WTC11 (cell line): ENCODE measurements at regions not wholly inside any gene's neighbourhood (a gene's known extent, or its start where the extent isn't known, plus 50 kb on each side); places are given as distances from the start of the nearest gene placed in this dataset.

ENCODE experiments used
- ATAC-seq: fragments of 200-7000 bp; cut with Tn5 transposase; 2 replicates; pipeline ENCODE4 v1.10.0; 2021; ENCODE audit warnings: mild to moderate bottlenecking, moderate library complexity
- CTCF ChIA-PET: fragments of 300-600 bp; sonication (Branson Sonifier 250); formaldehyde crosslinking; loops from one replicate; lab custom pipeline; 2021; ENCODE audit warnings: antibody characterized with exemption; lab: Charles Lee
- POLR2A ChIA-PET: fragments of 350-600 bp; sonication (Branson Sonifier 250); formaldehyde crosslinking; loops from one replicate; lab custom pipeline; 2021; ENCODE audit warnings: antibody characterized with exemption; lab: Charles Lee
- DNase-seq: peaks from one replicate; pipeline ENCODE4 v3.0.0; 2021; ENCODE audit warnings: low spot score
- H3K27ac Mint-ChIP-seq: 2 replicates; pipeline ENCODE4 v1.8.0; 2021; ENCODE audit warnings: mixed read lengths
- H3K27me3 Mint-ChIP-seq: 2 replicates; pipeline ENCODE4 v1.8.0; 2021; ENCODE audit warnings: low read depth, mild to moderate bottlenecking, moderate library complexity, mixed read lengths
- H3K36me3 Mint-ChIP-seq: 2 replicates; pipeline ENCODE4 v1.8.0; 2021; ENCODE audit warnings: mixed read lengths
- H3K4me1 Mint-ChIP-seq: 2 replicates; pipeline ENCODE4 v1.8.0; 2022; ENCODE audit warnings: mixed read lengths
- H3K4me3 Mint-ChIP-seq: 2 replicates; pipeline ENCODE4 v1.8.0; 2021; ENCODE audit warnings: mild to moderate bottlenecking, moderate library complexity, mixed read lengths
- H3K9me3 Mint-ChIP-seq: 2 replicates; pipeline ENCODE4 v1.8.0; 2021; ENCODE audit warnings: mixed read lengths
- E2F1 ChIP-seq: sonication (generic); formaldehyde crosslinking; IDR thresholded peaks from 2 replicates; pipeline ENCODE4 v1.8.0; 2022; ENCODE audit warnings: mild to moderate bottlenecking, missing genetic modification reagents
- E2F4 ChIP-seq: sonication (generic); formaldehyde crosslinking; IDR thresholded peaks from 2 replicates; pipeline ENCODE4 v1.8.1; 2022; ENCODE audit warnings: low read depth, mild to moderate bottlenecking, moderate library complexity, missing genetic modification reagents, borderline replicate concordance
- E2F5 ChIP-seq: sonication (generic); formaldehyde crosslinking; IDR thresholded peaks from 2 replicates; pipeline ENCODE4 v1.8.1; 2022; ENCODE audit warnings: mild to moderate bottlenecking, moderate library complexity, missing genetic modification reagents
- ERG ChIP-seq: fragments of 250-450 bp; sonication (Bioruptor Pico); IDR thresholded peaks from 2 replicates; pipeline ENCODE4 v1.8.0; 2021; ENCODE audit warnings: mild to moderate bottlenecking
- ESRRA ChIP-seq: sonication (generic); formaldehyde crosslinking; IDR thresholded peaks from 2 replicates; pipeline ENCODE4 v1.8.1; 2022; ENCODE audit warnings: mild to moderate bottlenecking, missing genetic modification reagents, borderline replicate concordance
- FOXJ3 ChIP-seq: sonication (generic); formaldehyde crosslinking; IDR thresholded peaks from 2 replicates; pipeline ENCODE4 v1.9.0; 2021; ENCODE audit warnings: missing genetic modification reagents, mild to moderate bottlenecking, borderline replicate concordance
- FOXK1 ChIP-seq: sonication (generic); formaldehyde crosslinking; IDR thresholded peaks from 2 replicates; pipeline ENCODE4 v1.8.0; 2022; ENCODE audit warnings: mild to moderate bottlenecking, moderate library complexity, missing genetic modification reagents
- FOXP1 ChIP-seq: sonication (generic); formaldehyde crosslinking; IDR thresholded peaks from 2 replicates; pipeline ENCODE4 v1.8.0; 2022; ENCODE audit warnings: missing genetic modification reagents, mild to moderate bottlenecking, moderate library complexity, borderline replicate concordance
- JAZF1 ChIP-seq: fragments of 250-450 bp; sonication (Bioruptor Pico); IDR thresholded peaks from 2 replicates; pipeline ENCODE4 v1.9.0; 2021; ENCODE audit warnings: moderate library complexity, mild to moderate bottlenecking, inconsistent platforms
- MXD4 ChIP-seq: fragments of 250-450 bp; sonication (Bioruptor Pico); IDR thresholded peaks from 2 replicates; pipeline ENCODE4 v1.8.0; 2021; ENCODE audit warnings: mild to moderate bottlenecking, moderate library complexity, borderline replicate concordance
- NFATC4 ChIP-seq: fragments of 250-450 bp; sonication (Bioruptor Pico); IDR thresholded peaks from 2 replicates; pipeline ENCODE4 v1.9.0; 2021; ENCODE audit warnings: mild to moderate bottlenecking
- NFE2L1 ChIP-seq: sonication (generic); formaldehyde crosslinking; IDR thresholded peaks from 2 replicates; pipeline ENCODE4 v1.8.1; 2023; ENCODE audit warnings: missing genetic modification reagents
- NR2C2 ChIP-seq: sonication (generic); formaldehyde crosslinking; IDR thresholded peaks from 2 replicates; pipeline ENCODE4 v1.8.0; 2022; ENCODE audit warnings: mild to moderate bottlenecking, missing genetic modification reagents
- PREB ChIP-seq: sonication (generic); formaldehyde crosslinking; IDR thresholded peaks from 2 replicates; pipeline ENCODE4 v1.8.1; 2022; ENCODE audit warnings: mild to moderate bottlenecking, missing genetic modification reagents, moderate library complexity, borderline replicate concordance
- SMAD3 ChIP-seq: sonication (generic); formaldehyde crosslinking; IDR thresholded peaks from 2 replicates; pipeline ENCODE4 v1.8.0; 2022; ENCODE audit warnings: missing genetic modification reagents, mild to moderate bottlenecking, borderline replicate concordance
- TEAD4 ChIP-seq: sonication (generic); formaldehyde crosslinking; IDR thresholded peaks from 2 replicates; pipeline ENCODE4 v1.8.0; 2022; ENCODE audit warnings: mild to moderate bottlenecking, missing genetic modification reagents
- ZMAT4 ChIP-seq: fragments of 250-450 bp; sonication (Bioruptor Pico); IDR thresholded peaks from 2 replicates; pipeline ENCODE4 v1.9.0; 2021; ENCODE audit warnings: mild to moderate bottlenecking
- ZNF138 ChIP-seq: sonication (generic); formaldehyde crosslinking; conservative IDR thresholded peaks from 2 replicates; pipeline ENCODE4 v1.8.1; 2022; ENCODE audit warnings: mild to moderate bottlenecking, moderate library complexity, missing genetic modification reagents
- ZNF281 ChIP-seq: sonication (generic); formaldehyde crosslinking; IDR thresholded peaks from 2 replicates; pipeline ENCODE4 v1.8.0; 2023; ENCODE audit warnings: mild to moderate bottlenecking, missing genetic modification reagents

GRCh38 chr4:136867465-136867864 lies 664.8 kb downstream of the PCDH18 start:
- H3K9me3 Mint-ChIP-seq: peaks cover 7% of the 10 kb centered on the region; the same call in 1 of the 2 replicates
- ChIA-PET CTCF (interaction anchor here (0.9 to 1.0 kb wide), 2 partner anchors 13 to 256 kb away, joined by 3 read pairs; no protein-coding TSS in a partner anchor), POLR2A (no interaction called here)
- no peaks in the 10 kb centered on the region for H3K36me3 Mint-ChIP-seq
- DNase-seq (no peak), ATAC-seq (peak; percentile 72)
- no peak overlapping the region for H3K4me3 Mint-ChIP-seq
- no peak overlapping the region for H3K27ac Mint-ChIP-seq
- peaks cover 16% of the 10 kb centered on the region for H3K4me1 Mint-ChIP-seq
- no peak for TF ChIP-seq SMAD3
- H3K27me3 Mint-ChIP-seq: no peaks in the 10 kb centered on the region

- TF ChIP-seq NFATC4 (CRISPR knock-in tag) (no peak), ERG (CRISPR knock-in tag) (no peak), PREB (CRISPR knock-in tag) (no peak), E2F1 (CRISPR knock-in tag) (no peak), ZMAT4 (CRISPR knock-in tag) (no peak), FOXJ3 (no peak), E2F5 (no peak), TEAD4 (CRISPR knock-in tag) (no peak), FOXK1 (CRISPR knock-in tag) (no peak), ZNF281 (CRISPR knock-in tag) (no peak), JAZF1 (no peak), NFE2L1 (CRISPR knock-in tag) (no peak), ESRRA (CRISPR knock-in tag) (no peak), MXD4 (CRISPR knock-in tag) (no peak), FOXP1 (CRISPR knock-in tag) (no peak), NR2C2 (CRISPR knock-in tag) (no peak), SMAD3 (no peak), E2F4 (CRISPR knock-in tag) (no peak), ZNF138 (CRISPR knock-in tag) (no peak)
- DNase-seq (no peak), ATAC-seq (no peak)
- Mint-ChIP-seq H3K27ac (no peak overlapping the region), H3K36me3 (no peaks in the 10 kb centered on the region), H3K4me1 (peaks cover 19% of the 10 kb centered on the region), H3K4me3 (no peak overlapping the region), H3K27me3 (no peaks in the 10 kb centered on the region), H3K9me3 (no peaks in the 10 kb centered on the region)
- CTCF ChIA-PET: interaction anchor here (0.8 to 4.3 kb wide), 4 partner anchors 8 to 153 kb away, joined by 3 to 47 read pairs (median 8); no protein-coding TSS in a partner anchor
- POLR2A ChIA-PET: no interaction called here
Measured at GRCh38 chr4:136865526-136865925, 666.8 kb downstream of the PCDH18 start.
